GM13977 (cell line): ENCODE measurements at regions not wholly inside any gene's neighbourhood (a gene's known extent, or its start where the extent isn't known, plus 50 kb on each side); places are given as distances from the start of the nearest gene placed in this dataset.
A peak's percentile ranks its signal among the peaks of the same experiment; 100 is the strongest.

Source experiments
- DNase-seq: peaks from one replicate; pipeline ENCODE4 v3.0.0; 2012; ENCODE audit warnings: low spot score
- CTCF ChIP-seq: IDR thresholded peaks from 2 replicates; pipeline ENCODE4 v1.5.1; 2012; ENCODE audit warnings: mild to moderate bottlenecking, control low read depth; ENCODE audit not compliant: insufficient read depth; ENCODE audit errors: extremely low read depth, missing control alignments
- in situ Hi-C: fragments of 300-500 bp; cut with MboI; formaldehyde crosslinking; loops from one replicate; pipeline ENCODE4 v1.12.0; 2022; ENCODE audit warnings: low sequenced_read_pairs, low pct_unique_long_range_greater_than_20kb, mixed read lengths, inconsistent platforms; ENCODE audit not compliant: unreplicated experiment

GRCh38 chr12:18165889-18166288 lies 75.9 kb upstream of the RERGL start:
- no peak for DNase-seq
- TF ChIP-seq CTCF: no peak
- in situ Hi-C loops: no loop called here

- no peak for TF ChIP-seq CTCF
- peak; percentile 28 for DNase-seq
- in situ Hi-C loops: no loop called here
These were observed 75.5 kb upstream of the RERGL start for GRCh38 chr12:18165422-18165871.

DNA sequence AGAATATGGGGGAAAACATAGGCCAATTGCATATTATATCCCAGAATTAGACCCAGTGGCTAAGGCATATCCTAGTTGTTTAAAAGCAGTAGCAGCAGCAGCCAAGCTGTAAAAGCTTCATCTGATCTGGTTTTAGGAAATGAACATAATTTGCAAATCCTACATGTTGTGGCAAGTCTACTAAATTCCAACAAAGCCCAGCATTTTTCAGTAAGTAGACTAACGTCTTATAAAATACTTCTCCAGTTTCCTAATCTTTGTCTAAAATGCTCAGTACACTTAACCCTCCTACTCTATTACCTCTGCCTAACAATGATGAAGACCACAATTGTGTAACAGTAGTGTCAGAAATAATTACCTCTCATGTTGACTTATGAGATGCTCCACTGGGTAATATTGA lies 70.9 kb upstream of the RERGL start:
- TF ChIP-seq CTCF: no peak
- in situ Hi-C loops: no loop called here
- no peak for DNase-seq

- DNase-seq: peak; percentile 5
- TF ChIP-seq CTCF: peak; percentile 75
- in situ Hi-C loops: no loop called here
These were observed 69.0 kb upstream of the RERGL start for GRCh38 chr12:18158774-18159557.

DNA sequence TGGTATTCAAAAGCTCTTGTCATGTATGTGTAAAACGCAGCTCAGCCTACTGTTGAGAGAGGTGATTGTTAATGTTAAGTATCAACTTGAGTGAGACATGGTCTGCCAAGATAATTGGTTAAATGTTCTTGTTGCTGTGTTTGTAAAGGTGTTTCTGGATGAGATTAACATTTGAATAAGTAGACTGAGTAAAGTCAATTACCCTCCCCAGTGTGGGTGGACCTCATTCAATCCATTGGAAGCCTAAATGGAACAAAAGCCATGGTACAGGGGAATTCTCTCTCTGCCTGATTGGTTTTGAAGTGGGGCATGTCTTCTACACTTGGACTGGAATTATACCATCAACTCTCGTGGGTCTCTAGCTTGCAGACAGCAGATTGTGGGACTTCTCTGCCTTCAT lies 63.8 kb upstream of the RERGL start:
- TF ChIP-seq CTCF: no peak
- DNase-seq: no peak
- in situ Hi-C loops: no loop called here

- TF ChIP-seq CTCF: no peak
- DNase-seq: no peak
- in situ Hi-C loops: no loop called here
These were observed 61.0 kb upstream of the RERGL start for GRCh38 chr12:18151036-18151435.

DNA sequence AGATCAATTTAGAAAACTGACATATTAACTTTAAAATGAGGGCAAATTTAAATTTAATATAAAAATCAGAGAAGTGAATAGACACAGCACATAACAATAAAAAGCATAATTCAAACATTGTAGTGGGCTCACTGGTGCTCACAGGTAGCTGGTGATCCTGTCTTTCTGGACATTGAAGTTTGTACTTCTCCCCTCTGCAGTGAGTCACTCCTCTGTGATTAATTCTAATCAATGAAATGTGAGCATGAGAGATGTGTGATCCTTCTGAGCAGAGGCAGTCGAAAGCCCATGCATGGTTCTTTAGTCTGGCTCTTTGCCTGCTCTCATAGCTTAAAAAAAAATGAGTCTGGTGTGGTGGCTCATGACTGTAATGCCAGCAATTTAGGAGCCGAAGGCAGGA lies 59.0 kb upstream of the RERGL start:
- in situ Hi-C loops: no loop called here
- no peak for DNase-seq
- no peak for TF ChIP-seq CTCF
